ENCODE measurements at regions not wholly inside any gene's neighbourhood (a gene's known extent, or its start where the extent isn't known, plus 50 kb on each side); places are given as distances from the start of the nearest gene placed in this dataset.

- peak; percentile 92 for TF ChIP-seq CTCF (IDR thresholded peaks at IDR 0.05)
- no peak for TF ChIP-seq TAF1 (IDR thresholded peaks at IDR 0.05; ENCODE audit: borderline replicate concordance, low read depth, low read length)
- no peak for TF ChIP-seq MEF2A (IDR thresholded peaks at IDR 0.05; ENCODE audit: borderline replicate concordance, low read depth)
- no peak for TF ChIP-seq USF2 (IDR thresholded peaks at IDR 0.05; ENCODE audit: borderline replicate concordance, low read depth, low read length)
- TF ChIP-seq RCOR1 (IDR thresholded peaks at IDR 0.05; ENCODE audit: low read length) = no peak
- TF ChIP-seq JUND (IDR thresholded peaks at IDR 0.05) = no peak
- TF ChIP-seq CHD2 (IDR thresholded peaks at IDR 0.05; ENCODE audit: low read length, partially characterized antibody) = no peak
- TF ChIP-seq GATA2 (CRISPR knock-in tag; IDR thresholded peaks at IDR 0.05) = no peak
- peak; percentile 77 for TF ChIP-seq RAD21 (IDR thresholded peaks at IDR 0.05; ENCODE audit: low read length)
- no peak for TF ChIP-seq TCF12 (IDR thresholded peaks at IDR 0.05)
- TF ChIP-seq IRF3 (IDR thresholded peaks at IDR 0.05; ENCODE audit: low read depth, low read length) = no peak
- TF ChIP-seq SMC3 (IDR thresholded peaks at IDR 0.05; ENCODE audit: low read depth, low read length) = peak; percentile 56
- no peak for TF ChIP-seq EZH2phosphoT487 (IDR thresholded peaks at IDR 0.05; ENCODE audit: borderline replicate concordance, low read depth)
- no peak for TF ChIP-seq GABPA (IDR thresholded peaks at IDR 0.05; ENCODE audit: low read depth)
- no peak for TF ChIP-seq YY1 (IDR thresholded peaks at IDR 0.05; ENCODE audit: low read depth)
- no peak for TF ChIP-seq ZBTB33 (IDR thresholded peaks at IDR 0.05; ENCODE audit: borderline replicate concordance, low read depth)
- TF ChIP-seq POLR2AphosphoS5 (IDR thresholded peaks at IDR 0.05; ENCODE audit: low read depth, low read length) = no peak
- no peak for TF ChIP-seq FOXJ3 (CRISPR knock-in tag; IDR thresholded peaks at IDR 0.05)
Observed at GRCh38 chr12:119938049-119938667, 50.9 kb upstream of the BICDL1 start (continued).

Measured in SK-N-SH (cell line).